ENCODE measurements at regions not wholly inside any gene's neighbourhood (a gene's known extent, or its start where the extent isn't known, plus 50 kb on each side); places are given as distances from the start of the nearest gene placed in this dataset.

DNA sequence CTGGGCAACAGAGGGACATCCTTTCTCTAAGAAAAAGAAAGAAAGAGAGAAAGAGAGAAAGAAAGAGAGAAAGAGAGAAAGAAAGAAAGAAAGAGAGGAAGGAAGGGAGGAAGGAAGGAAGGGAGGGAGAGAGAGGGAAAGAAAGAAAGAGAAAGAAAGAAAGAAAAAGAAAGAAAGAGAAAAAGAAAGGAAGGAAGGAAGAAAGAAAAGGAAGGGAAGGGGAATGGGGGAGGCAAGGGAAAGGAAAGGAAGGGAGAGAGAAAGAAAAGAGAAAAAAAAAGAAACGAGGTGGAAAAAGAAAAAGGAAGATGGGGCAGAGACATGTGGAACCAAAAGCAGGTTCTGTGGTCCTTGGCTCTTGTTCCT, 82.9 kb upstream of the SMNDC1 start:
- ATAC-seq (replicated peaks) = no peak
- no peaks in the 10 kb centered on the region for H3K36me3 Mint-ChIP-seq (ENCODE audit: low read depth)
- H3K4me1 Mint-ChIP-seq = peaks cover 20% of the 10 kb centered on the region
- peak overlapping the region; percentile 65 for H3K4me3 Mint-ChIP-seq
- H3K27me3 Mint-ChIP-seq = no peaks in the 10 kb centered on the region
- peaks cover 4% of the 10 kb centered on the region for H3K9me3 Mint-ChIP-seq
- H3K27ac Mint-ChIP-seq = peak overlapping the region; percentile 85

DNA sequence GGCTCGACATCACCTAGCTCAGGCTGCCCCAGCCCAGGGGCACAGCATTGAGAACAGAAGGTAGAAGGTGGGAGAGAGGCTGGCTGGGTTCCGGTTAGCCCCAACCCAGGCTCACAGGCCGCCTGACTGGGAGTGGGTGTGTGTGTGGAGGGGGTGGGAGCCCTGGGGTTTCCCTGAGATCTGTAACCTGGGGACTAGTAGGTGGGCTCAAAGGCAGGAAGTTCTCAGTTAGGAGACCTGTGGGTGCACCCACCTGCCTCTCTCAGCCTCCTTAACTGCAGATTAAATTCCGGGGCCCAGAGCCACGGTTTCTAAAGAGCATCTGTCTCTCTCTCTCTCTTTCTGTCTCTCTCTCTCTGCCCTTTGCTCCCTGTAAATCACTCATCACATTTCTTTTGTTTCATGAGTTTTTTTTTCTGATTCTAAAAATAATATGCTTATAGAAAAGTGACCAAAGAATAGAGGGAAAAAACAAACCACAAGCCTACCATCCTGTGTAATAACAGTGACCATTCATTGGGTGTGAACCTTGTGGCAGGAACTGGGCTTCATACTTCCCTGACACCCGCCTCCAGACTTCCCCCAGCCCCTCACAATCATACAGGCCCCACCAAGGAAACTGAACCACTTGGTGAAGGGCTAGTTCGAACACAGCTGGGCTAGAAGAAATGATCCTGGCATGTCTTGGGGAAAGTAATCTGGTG, 83.4 kb upstream of the SMNDC1 start:
- Mint-ChIP-seq H3K4me3 (peak overlapping the region; percentile 65), H3K27me3 (no peaks in the 10 kb centered on the region)

DNA sequence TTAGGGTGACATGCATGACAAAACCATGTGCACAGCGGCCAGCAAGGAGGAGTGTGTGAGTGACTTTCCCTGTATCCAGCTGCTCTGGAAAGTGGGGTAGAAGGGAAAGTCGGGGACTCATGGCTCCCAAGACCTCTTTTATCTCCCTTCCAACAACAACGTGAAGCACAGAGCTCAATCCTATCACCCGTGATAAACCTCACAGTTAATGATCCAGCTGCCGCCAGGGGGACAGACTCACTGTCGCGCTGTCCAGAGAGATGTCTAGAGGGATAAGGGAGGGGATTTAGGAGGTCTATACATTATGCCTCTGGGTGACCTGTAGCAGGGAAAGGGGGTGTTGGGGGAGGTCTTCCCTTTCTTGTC, 84.0 kb upstream of the SMNDC1 start:
- Mint-ChIP-seq H3K9me3 (peaks cover 4% of the 10 kb centered on the region), H3K4me1 (peaks cover 25% of the 10 kb centered on the region), H3K27ac (peak overlapping the region; percentile 85), H3K4me3 (peak overlapping the region; percentile 65), H3K36me3 (ENCODE audit: low read depth) (no peaks in the 10 kb centered on the region), H3K27me3 (no peaks in the 10 kb centered on the region)
- ATAC-seq (replicated peaks) = no peak

More for the DNA sequence above, 83.4 kb upstream of the SMNDC1 start:
- Mint-ChIP-seq H3K36me3 (ENCODE audit: low read depth) (no peaks in the 10 kb centered on the region), H3K4me1 (peaks cover 20% of the 10 kb centered on the region), H3K9me3 (peaks cover 4% of the 10 kb centered on the region), H3K27ac (peak overlapping the region; percentile 85)
- peak; percentile 83 for ATAC-seq (replicated peaks)

DNA sequence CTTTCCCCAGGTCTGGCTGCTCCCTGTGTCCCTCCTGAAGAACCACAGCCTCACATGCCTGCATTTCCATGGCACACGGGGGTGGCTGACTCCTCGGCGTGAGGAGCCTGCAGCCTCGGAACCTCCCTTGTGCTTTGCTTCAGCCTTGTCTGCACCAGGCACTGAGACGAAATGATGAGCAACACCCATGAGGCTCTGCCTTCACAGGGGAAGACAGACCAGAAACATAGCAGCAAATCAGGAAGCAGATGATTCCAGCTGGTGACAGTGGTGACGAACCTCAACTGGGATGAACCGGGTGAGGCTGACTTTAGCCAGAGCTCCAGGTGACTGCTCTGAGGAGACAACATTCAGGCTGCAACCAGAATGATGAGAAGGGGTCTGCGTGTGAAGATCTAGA, 84.5 kb upstream of the SMNDC1 start:
- Mint-ChIP-seq H3K27ac (peak overlapping the region; percentile 4), H3K27me3 (no peaks in the 10 kb centered on the region), H3K9me3 (peaks cover 4% of the 10 kb centered on the region), H3K36me3 (ENCODE audit: low read depth) (no peaks in the 10 kb centered on the region), H3K4me1 (peaks cover 26% of the 10 kb centered on the region), H3K4me3 (peak overlapping the region; percentile 65)
- ATAC-seq (replicated peaks) = no peak

DNA sequence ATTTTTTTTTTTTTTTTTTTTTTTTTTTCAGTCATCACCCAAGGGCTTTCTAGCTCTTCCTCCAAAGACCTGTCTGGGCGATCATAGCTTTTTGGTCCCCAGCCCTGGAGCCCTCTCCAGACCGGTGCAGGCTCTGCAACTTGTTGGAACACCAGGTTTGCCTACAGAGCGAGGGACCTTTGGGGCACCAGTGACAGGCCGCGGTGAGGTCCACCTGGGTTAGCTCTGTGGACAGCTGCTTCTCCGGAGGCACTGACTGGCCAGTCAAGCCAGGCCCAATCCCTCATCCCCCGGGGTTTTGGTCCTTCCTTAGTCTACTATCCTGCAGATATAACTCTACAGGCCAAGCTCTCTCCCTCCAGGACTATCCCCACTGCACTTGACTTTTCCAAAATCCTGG, 86.8 kb upstream of the SMNDC1 start:
- Mint-ChIP-seq H3K27me3 (no peaks in the 10 kb centered on the region), H3K36me3 (ENCODE audit: low read depth) (no peaks in the 10 kb centered on the region), H3K9me3 (peaks cover 4% of the 10 kb centered on the region), H3K4me1 (peaks cover 43% of the 10 kb centered on the region), H3K4me3 (no peak overlapping the region), H3K27ac (no peak overlapping the region)
- ATAC-seq (replicated peaks) = no peak

DNA sequence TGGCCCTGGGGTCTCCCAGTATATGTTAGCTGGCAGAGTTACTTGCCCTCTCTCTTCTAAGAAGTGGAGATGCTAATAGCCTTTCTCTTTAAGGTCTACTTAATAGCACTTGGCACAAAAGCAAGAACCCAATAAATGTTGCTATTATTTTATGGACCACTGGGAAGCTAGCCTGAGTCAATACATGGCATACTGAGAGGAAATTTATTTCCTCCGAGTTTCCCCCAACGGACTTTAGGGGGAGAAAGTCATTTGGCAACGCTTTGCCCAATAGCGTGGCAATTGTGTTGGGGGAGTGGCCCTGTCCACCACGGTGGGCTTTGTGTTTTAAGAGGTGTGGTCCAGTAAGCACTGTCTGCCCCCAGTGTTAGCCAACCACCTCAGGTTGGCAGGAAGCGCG, 87.4 kb upstream of the SMNDC1 start:
- no peak for ATAC-seq (replicated peaks)
- Mint-ChIP-seq H3K36me3 (ENCODE audit: low read depth) (no peaks in the 10 kb centered on the region), H3K4me3 (no peak overlapping the region), H3K9me3 (peaks cover 4% of the 10 kb centered on the region), H3K27me3 (no peaks in the 10 kb centered on the region), H3K4me1 (peaks cover 43% of the 10 kb centered on the region), H3K27ac (peak overlapping the region; percentile 8)

DNA sequence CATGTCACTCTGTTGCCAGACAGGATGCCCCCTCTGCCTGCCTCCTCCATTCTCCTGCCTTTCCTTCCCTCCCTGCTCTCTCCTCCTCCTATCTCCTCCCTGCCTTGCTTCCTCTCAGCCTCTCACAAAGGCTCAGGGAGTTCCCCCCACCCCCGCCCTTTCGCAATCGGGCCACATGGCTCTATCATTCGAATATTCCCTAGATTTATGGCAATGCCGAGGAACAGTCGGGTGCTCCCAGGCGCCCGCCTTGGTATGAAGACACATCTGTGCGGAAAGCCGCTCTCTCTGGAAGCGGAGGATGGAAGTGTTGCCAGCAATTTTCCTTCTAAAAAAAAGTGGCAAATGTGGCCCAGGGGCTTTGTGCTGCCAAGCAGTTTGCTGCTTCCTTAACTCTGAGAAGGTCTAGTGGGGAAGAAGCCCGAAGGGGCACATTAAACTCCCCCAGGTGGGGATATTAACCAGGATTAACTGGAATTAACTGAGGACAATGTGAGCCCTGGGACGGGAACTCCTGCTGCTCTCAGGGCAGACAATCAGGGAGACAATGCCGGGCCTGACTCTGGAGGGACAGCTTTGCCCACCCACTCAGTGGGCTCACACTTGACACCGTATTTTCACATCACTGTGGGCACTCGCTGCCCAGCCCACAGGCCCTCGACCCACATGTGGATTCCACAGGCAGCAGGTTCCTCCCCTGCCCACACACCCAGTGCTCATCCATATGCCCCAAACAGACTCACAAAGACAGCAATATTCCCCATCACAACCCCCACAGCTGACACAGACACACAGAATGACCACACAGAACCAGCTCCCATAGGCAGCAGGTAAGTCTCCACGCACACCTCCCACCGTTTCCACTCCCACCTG, 88.4 kb upstream of the SMNDC1 start:
- Mint-ChIP-seq H3K4me1 (peaks cover 34% of the 10 kb centered on the region), H3K4me3 (no peak overlapping the region), H3K9me3 (peaks cover 4% of the 10 kb centered on the region), H3K27ac (peak overlapping the region; percentile 8), H3K27me3 (no peaks in the 10 kb centered on the region), H3K36me3 (ENCODE audit: low read depth) (no peaks in the 10 kb centered on the region)
- no peak for ATAC-seq (replicated peaks)

DNA sequence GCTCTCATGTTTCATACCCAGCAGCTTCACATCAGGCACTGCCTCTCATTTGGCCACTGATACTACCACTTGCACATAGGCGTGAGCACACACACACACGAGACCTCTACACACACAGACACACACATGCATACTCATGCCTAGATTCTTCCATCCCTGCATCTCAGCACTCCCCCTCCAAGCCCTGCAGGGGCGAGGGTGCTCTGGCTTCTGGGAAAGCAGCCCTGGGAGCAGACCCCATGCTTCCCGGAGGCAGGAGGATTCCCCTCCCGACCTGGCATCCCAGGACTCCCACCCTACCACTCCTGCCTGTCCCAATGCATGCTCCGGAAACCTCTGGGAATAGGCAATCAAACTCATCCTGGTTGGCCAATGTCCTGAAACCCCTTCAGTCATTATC, 89.1 kb upstream of the SMNDC1 start:
- peaks cover 30% of the 10 kb centered on the region for H3K4me1 Mint-ChIP-seq
- peaks cover 4% of the 10 kb centered on the region for H3K9me3 Mint-ChIP-seq
- no peak for ATAC-seq (replicated peaks)
- H3K27me3 Mint-ChIP-seq = no peaks in the 10 kb centered on the region
- no peaks in the 10 kb centered on the region for H3K36me3 Mint-ChIP-seq (ENCODE audit: low read depth)
- peak overlapping the region; percentile 8 for H3K27ac Mint-ChIP-seq
- no peak overlapping the region for H3K4me3 Mint-ChIP-seq

DNA sequence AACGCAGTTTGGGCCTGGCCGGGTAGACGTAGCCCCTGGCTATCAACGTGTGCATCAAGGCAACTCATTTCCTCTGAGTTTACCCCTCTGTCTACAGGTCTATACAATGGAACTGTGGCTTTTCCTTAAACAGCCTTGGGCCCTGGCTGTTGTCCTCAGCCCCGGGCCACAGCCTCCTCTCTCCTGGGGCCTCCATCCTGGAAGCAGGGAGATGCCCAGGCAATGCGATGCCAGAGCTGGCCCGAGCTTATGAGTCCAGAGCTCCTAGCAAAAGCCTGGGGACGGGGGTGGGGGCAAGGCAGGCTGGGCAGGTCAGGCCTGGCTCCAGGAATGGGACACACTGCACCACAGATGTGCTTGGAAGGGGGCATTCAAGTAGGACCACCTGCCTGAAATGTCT, 89.6 kb upstream of the SMNDC1 start:
- Mint-ChIP-seq H3K36me3 (ENCODE audit: low read depth) (no peaks in the 10 kb centered on the region), H3K27ac (peak overlapping the region; percentile 8)

DNA sequence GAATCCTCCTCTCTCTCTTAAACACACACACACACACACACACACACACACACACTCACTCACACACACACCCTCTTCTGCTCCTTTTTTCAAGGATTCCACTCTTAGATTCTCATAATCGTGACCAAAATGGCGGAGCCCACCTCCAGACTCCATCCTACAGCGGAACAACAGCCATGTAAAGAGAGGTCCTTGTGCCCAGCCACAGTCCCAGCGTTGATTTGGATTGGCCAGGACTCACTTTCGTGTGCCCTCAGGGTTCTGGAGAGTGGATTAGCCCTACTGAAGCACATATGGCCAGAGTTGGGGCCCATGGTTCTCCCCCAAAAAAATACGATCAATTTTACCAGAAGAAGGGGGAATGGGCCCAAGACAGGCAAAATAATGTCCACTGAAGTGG, 90.2 kb upstream of the SMNDC1 start:
- Mint-ChIP-seq H3K27me3 (no peaks in the 10 kb centered on the region), H3K36me3 (ENCODE audit: low read depth) (no peaks in the 10 kb centered on the region), H3K27ac (peak overlapping the region; percentile 92), H3K9me3 (peaks cover 4% of the 10 kb centered on the region), H3K4me1 (peaks cover 33% of the 10 kb centered on the region), H3K4me3 (peak overlapping the region; percentile 70)
- no peak for ATAC-seq (replicated peaks)

More for the DNA sequence above, 89.6 kb upstream of the SMNDC1 start:
- H3K4me3 Mint-ChIP-seq = no peak overlapping the region
- H3K9me3 Mint-ChIP-seq = peaks cover 4% of the 10 kb centered on the region
- H3K27me3 Mint-ChIP-seq = no peaks in the 10 kb centered on the region
- H3K4me1 Mint-ChIP-seq = peaks cover 33% of the 10 kb centered on the region
- ATAC-seq (replicated peaks) = no peak

DNA sequence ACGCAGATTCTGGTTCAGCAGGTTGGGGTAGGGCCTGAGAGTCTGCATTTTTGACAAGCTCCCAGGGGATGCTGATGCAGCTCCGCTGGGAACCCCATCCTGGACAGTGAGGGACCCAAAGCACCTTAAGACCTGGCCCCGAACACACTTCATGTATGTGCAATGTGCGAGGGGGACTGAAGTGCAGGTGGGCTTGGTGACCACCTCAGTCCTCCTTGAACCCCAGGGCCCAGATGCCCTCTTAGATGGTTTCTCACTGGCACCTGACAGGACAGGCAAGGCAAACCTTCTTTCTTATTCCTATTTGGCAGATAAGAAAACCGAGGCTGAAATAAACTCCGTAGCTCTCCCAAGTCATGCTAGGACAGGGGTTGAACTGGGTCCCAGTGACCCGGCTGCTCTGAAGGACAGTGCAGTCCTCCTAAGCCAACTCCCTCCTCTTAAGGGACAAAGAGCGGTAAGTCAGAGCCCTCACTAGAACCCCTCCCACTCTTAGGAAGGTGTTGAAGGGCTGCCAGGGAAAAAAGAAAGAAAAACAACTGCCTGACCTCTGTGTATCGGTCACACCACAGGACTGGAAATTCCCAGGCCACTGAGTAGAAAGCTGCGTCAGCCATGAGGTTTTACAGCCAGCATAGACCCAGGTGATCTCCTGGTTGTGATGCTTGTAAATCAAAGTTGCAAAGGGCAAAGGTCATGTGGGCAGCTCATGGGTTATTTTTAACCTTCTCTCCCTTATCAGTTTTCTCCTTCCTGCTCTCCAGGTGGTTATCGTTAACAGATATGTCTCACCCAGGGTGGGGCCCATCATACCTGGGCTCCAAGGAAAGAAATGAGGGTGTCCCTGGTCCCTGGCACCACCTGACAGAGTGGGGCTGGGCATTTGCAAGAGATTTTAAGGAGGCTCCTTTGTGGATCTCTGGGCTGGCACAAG, 90.9 kb upstream of the SMNDC1 start:
- Mint-ChIP-seq H3K36me3 (ENCODE audit: low read depth) (no peaks in the 10 kb centered on the region), H3K4me3 (peak overlapping the region; percentile 70), H3K9me3 (peaks cover 4% of the 10 kb centered on the region), H3K4me1 (peaks cover 33% of the 10 kb centered on the region), H3K27ac (peak overlapping the region; percentile 92), H3K27me3 (no peaks in the 10 kb centered on the region)
- ATAC-seq (replicated peaks) = peak; percentile 97

DNA sequence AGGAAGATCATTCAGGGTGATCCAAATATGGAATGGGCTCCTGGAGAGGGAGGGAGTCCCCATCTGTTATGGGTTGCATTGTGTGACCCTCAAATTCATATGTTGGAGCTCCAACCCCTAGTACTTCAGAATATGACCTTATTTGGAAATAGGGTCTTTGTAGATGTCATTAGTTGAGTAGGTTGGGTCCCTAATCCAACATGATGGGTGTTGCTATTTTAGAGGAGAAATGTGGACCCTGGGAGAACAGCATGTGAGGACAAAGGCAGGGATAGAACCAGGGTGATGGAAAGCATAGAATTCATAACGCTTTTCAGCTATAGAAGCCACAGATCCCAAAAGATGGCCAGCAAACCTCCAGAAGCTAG, 91.5 kb upstream of the SMNDC1 start:
- peaks cover 2% of the 10 kb centered on the region for H3K9me3 Mint-ChIP-seq
- H3K27me3 Mint-ChIP-seq = no peaks in the 10 kb centered on the region
- peaks cover 33% of the 10 kb centered on the region for H3K4me1 Mint-ChIP-seq
- no peaks in the 10 kb centered on the region for H3K36me3 Mint-ChIP-seq (ENCODE audit: low read depth)
- no peak for ATAC-seq (replicated peaks)
- H3K4me3 Mint-ChIP-seq = peak overlapping the region; percentile 70
- H3K27ac Mint-ChIP-seq = peak overlapping the region; percentile 92

DNA sequence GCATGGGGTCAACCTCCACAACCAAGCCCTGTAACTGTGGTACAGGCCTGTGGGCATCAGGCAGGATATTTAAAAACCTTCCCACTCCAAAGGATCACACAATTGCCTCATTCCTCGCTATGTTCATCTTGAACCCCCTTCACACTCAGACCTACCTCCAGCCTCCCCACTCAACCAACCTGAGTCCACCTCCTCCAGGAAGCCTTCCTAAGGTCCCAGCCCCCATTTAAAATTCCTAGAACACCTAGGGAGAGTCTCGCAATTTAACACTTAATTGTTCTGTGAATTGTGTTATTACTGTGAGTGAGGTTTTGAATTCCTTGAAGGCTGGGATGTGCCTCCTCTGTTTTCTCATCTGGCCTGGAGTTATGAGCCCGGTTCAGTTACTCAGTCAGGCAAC, 93.1 kb upstream of the SMNDC1 start:
- Mint-ChIP-seq H3K4me3 (no peak overlapping the region), H3K36me3 (ENCODE audit: low read depth) (no peaks in the 10 kb centered on the region), H3K27me3 (no peaks in the 10 kb centered on the region), H3K9me3 (no peaks in the 10 kb centered on the region), H3K4me1 (peaks cover 33% of the 10 kb centered on the region), H3K27ac (peak overlapping the region; percentile 88)
- ATAC-seq (replicated peaks) = no peak

DNA sequence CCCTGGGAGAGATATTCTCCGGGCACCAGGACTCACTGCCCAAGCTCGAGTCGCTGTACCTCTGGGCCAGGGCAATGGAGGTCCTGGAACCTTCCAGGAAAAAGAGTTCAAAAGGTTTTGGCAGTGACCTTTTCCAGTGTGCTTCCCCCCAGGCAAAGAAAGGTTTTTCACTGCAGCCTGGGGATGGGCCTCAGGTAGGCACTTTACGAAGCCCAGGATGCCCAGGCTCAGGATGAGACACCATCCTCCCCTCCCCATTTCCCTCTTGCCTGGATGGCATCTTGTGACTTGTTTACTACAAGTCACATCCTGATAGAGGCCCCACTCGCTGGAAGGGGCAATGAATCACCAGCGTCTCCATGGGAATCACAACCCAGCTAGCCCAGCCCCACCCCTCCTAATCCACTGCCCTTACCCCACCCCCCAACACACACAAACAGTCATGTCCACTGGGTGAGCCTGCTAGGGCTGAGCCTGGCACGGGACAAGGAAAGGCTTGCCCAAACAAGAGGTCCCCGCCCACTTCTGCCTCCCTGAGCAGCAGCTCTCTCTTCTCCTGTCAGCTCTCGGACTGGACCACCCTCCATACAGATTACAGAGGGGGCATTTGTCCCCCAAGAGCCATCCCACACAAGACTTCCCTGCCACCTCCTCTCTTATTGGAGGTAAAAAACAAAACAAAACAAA, 93.8 kb upstream of the SMNDC1 start:
- ATAC-seq (replicated peaks) = no peak
- no peaks in the 10 kb centered on the region for H3K27me3 Mint-ChIP-seq
- H3K4me3 Mint-ChIP-seq = no peak overlapping the region
- H3K36me3 Mint-ChIP-seq (ENCODE audit: low read depth) = no peaks in the 10 kb centered on the region
- H3K27ac Mint-ChIP-seq = peak overlapping the region; percentile 88
- H3K4me1 Mint-ChIP-seq = peaks cover 29% of the 10 kb centered on the region
- no peaks in the 10 kb centered on the region for H3K9me3 Mint-ChIP-seq

All from activated T-helper 17 cell treated with anti-CD3 and anti-CD28 coated beads, Interleukin-2, amount 50 U/mL, for 72 hours (primary cell).